Stimulated activated CD4-positive, alpha-beta T cell treated with anti-CD3 and anti-CD28 coated beads, Interleukin-1b, Interleukin-23, amount 100 ng/mL, for 24 hours (primary cell): ENCODE measurements at regions not wholly inside any gene's neighbourhood (a gene's known extent, or its start where the extent isn't known, plus 50 kb on each side); places are given as distances from the start of the nearest gene placed in this dataset.

ENCODE experiments used
- DNase-seq, 4 experiments: peaks; one replicate each; pipeline ENCODE4 v3.0.0-alpha.2; 2020; ENCODE audit warnings: low read depth in 4 of 4, low spot score in 1 of 4

GRCh38 chr1:34693081-34693480, 61.8 kb upstream of the GJB5 start:
- no peak for DNase-seq

DNA sequence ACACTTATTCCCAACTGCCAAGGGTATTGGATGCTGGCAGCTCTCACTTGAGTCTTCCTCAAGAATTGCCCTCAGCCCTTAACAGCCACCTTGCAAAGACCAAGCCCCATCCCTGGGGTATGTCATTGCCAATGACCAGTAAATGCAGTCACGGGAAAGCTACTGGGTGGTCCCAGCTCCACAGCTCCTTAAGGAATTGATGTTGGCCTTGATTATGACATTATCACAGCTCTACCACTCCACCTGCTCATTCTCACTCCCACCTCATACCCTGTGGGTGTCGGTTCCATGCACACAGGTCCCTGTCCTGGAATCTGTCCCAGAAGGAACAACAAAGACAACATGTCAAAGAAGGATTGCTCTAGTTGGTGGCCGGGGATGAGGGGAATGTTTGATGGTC, 60.5 kb upstream of the GJB5 start:
- no peak for DNase-seq

- DNase-seq: no peak
Measured at GRCh38 chr1:34695580-34695979, 59.3 kb upstream of the GJB5 start.

DNA sequence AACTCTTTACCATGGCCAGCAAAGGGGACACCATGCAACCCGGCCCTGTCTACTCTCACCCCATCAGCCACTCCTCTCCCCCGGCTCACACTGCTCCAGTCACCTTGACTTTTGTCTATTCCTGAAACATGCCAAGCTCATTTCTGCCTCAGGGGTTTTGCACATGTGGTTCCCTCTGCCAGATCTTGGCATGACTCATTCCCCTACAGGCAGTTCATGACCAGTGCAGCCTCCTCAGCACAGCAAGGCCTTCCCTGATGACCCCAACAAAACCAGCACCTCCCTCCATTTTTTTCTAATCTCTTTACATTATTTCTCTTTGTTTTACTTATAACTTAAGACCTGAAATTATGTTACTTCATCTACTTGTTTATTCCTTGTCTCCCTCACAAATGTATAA, 58.6 kb upstream of the GJB5 start:
- DNase-seq: no peak

DNA sequence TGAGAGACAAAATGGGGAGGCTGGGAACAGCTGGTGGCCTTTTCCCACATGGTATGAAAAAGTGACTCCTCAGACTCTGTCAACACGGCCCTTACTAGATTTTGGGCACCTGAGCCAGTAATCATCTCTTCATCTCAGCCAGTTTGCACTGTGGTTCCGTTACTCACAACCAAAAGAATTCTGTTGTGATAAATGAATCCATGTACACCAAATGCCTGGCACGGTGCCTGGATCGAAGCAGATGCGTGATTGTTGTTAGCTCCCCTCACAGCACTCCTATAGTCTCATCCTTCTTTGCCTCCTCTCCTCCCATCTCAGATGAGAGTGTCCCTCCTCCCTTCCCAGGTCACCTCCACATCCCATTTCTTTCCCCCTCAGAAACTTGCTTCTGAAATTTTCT, 57.9 kb upstream of the GJB5 start:
- DNase-seq: no peak

GRCh38 chr1:34697818-34698217, 57.0 kb upstream of the GJB5 start:
- no peak for DNase-seq

DNA sequence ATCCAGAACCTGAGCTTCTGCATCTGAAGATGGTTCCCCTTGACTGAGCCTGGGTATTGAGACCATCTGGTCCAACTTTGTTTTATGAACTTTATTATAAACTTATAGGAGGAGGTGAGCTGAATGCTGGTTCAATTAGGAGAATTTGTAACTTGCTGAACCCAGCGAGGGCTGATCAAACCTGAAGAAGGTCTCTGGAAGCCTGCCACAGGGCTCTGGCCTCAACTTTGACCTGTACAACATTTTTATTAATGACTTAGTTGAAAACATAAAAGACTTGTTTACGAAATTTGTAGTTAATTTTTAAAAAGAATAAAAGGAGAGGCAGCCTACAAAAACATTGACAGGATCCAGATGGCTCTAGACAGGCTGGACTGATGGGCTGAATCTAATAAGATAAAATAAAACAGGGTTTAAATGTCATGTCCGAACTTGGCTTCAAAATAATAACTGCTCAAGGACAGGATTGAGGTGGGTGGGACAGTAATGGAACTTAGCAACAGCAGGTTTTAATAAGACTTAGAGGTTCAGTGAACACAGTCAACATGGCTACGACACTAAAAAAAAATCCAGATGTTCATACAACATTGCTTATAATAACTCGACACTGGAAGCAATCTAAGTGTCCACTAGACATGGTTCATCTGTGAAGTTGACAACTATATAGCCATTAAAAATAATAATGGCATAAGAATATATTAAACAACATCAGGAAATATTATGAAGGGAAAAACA, 53.4 kb upstream of the GJB5 start:
- no peak for DNase-seq
